KOPT-K1 (cell line): ENCODE measurements at regions not wholly inside any gene's neighbourhood (a gene's known extent, or its start where the extent isn't known, plus 50 kb on each side); places are given as distances from the start of the nearest gene placed in this dataset.

Experiments used
- H3K27ac ChIP-seq: fragments of 200-600 bp; sonication (generic); 2 replicates; pipeline ENCODE4 v1.5.1; 2016; ENCODE audit warnings: antibody characterized with exemption, mild to moderate bottlenecking, low read depth, low read length; ENCODE audit not compliant: poor library complexity, severe bottlenecking
- H3K36me3 ChIP-seq: fragments of 200-600 bp; sonication (generic); 2 replicates; pipeline ENCODE4 v1.5.1; 2017; ENCODE audit warnings: antibody characterized with exemption, mild to moderate bottlenecking, low read length, moderate library complexity; ENCODE audit not compliant: insufficient read depth
- H3K9me3 ChIP-seq: fragments of 200-600 bp; sonication (generic); 2 replicates; pipeline ENCODE4 v1.5.1; 2017; ENCODE audit warnings: antibody characterized with exemption, low read length, mild to moderate bottlenecking; ENCODE audit not compliant: insufficient read depth, poor library complexity, severe bottlenecking

DNA sequence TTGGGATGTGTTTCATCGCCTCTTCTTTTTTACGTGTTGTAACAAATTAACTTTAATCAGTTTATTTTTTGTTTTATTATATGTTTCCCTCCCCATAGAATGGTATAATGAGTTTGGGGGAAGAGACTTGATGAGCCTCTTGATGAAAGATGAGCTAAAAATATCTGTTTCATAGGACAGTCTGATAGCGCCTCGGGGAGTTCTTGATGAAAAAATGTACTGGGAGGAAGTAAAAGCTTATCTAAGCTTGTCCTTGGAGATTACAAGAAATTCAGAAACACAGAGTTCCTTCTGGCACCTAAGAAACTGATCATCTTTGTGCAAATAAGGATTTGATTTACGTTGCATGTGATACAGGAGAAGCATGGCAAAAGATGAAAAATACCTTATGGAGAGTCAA is 350.2 kb upstream of the CDH8 start:
- Histone ChIP-seq H3K36me3 (no peaks in the 10 kb centered on the region), H3K27ac (no peak overlapping the region), H3K9me3 (no peaks in the 10 kb centered on the region)

DNA sequence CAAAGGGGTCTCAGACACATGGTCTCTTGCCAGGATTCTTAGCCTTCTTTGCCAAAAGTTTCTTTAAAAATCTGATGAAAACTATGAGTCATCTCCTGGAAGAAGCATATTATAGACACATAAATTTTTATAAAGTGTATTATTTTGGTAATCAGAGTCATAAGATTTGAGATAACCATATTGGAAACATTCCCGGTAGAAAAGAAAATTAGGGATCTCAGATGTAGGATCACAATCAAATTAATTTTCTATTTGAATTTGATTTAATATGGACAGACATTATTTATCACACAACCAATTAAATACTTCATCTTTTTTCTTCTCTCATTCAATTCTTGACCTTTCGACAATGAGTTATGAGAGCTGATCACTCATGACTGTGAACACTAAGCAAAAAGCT is 347.7 kb upstream of the CDH8 start:
- H3K36me3 ChIP-seq, result no peaks in the 10 kb centered on the region
- no peak overlapping the region for H3K27ac ChIP-seq
- H3K9me3 ChIP-seq, result no peaks in the 10 kb centered on the region

DNA sequence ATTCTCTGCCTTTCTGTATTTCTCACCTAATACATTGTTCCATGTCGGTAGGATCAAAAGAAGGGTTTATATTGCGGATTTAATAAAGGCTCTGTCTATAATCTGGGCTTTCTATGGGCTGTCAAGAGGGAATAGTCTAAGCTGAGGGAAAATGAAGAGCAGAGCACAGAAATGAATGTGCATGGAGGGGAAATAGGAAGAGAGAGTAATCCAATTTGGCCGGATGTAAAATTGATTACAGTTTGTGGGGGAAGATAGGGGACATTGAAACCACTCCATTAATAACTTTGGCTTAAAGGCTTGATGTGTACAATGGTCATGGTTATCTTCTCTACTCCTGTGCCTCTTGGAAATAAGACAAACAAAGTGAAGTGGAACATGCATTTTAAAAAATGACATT is 334.2 kb upstream of the CDH8 start:
- no peaks in the 10 kb centered on the region for H3K9me3 ChIP-seq
- no peaks in the 10 kb centered on the region for H3K36me3 ChIP-seq
- no peak overlapping the region for H3K27ac ChIP-seq

DNA sequence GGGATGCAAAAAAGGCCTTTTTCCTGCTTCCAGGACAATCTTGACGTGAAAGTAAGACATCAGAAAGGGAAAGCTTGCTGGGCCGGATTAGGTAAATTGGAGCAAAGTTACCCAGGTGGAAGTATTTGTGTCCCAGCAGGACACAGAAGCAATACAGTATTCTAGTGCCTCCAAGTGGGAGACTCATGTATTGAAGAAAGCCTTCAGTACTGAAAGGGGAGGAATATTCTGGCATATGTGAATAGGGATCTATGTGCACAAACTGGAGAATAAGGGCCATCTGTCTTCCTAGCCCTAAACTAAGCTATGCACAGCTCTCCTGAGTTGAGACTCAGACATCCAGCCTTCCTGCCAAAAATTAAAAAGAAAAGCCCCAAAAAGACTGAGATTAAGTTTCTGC is 327.3 kb upstream of the CDH8 start:
- H3K36me3 ChIP-seq, result no peaks in the 10 kb centered on the region
- H3K27ac ChIP-seq, result no peak overlapping the region
- H3K9me3 ChIP-seq, result no peaks in the 10 kb centered on the region

DNA sequence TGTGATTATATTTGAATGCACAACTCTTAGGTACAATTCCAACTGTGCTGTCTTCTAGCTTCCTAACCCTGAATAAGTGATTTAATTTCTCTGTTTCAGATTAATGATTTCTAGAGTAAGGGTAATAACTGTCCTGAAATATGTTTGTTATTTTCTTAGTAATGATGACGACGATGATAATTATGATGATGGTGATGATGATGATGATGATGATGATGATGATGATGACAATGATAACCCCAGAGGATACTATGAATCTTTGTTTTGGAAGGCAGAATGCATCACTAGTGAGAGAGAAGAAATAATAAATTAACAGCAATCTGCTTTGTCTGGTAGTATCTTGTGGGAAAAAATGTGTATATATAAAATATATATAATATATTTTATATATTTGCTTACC is 317.1 kb upstream of the CDH8 start:
- Histone ChIP-seq H3K9me3 (no peaks in the 10 kb centered on the region), H3K27ac (no peak overlapping the region), H3K36me3 (no peaks in the 10 kb centered on the region)

DNA sequence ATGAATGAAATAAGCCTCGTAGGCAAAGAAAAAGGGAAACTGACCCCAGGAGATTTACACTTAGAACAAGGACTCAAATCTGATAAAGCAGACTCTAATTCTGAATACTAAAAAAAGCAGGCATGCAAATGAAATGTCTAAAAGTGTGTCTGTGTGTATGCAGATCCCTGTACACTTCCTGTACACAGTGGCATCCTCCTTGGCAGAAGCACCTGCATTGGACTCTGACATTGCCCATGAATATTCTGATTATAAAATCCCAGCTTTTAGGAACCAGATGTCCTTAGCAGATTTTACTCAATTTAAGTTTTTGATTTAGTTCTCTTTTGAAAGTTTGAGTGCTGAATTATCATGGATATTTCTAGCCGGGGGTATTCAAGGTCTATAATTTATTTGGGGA is 306.0 kb upstream of the CDH8 start:
- H3K9me3 ChIP-seq, result no peaks in the 10 kb centered on the region
- H3K27ac ChIP-seq, result no peak overlapping the region
- no peaks in the 10 kb centered on the region for H3K36me3 ChIP-seq

DNA sequence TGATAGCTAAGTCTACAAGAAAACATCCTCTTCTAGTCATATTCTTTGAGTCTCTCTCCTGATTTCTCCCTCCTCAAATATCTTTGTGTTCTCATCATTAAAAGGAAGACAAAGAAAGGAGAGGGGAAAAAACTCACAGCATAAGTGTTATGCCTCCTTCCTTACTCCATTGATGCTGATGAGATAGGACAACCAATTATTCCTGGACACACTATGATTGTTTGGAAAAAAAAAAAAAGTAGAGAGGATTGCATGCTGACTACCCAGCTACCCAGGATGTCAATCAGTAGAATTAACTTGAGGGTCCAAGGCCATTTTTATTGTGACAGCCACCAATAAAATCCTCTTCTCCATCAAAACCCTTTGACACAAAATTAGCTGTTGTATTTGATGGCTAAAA is 299.1 kb upstream of the CDH8 start:
- Histone ChIP-seq H3K27ac (no peak overlapping the region), H3K36me3 (no peaks in the 10 kb centered on the region), H3K9me3 (no peaks in the 10 kb centered on the region)

DNA sequence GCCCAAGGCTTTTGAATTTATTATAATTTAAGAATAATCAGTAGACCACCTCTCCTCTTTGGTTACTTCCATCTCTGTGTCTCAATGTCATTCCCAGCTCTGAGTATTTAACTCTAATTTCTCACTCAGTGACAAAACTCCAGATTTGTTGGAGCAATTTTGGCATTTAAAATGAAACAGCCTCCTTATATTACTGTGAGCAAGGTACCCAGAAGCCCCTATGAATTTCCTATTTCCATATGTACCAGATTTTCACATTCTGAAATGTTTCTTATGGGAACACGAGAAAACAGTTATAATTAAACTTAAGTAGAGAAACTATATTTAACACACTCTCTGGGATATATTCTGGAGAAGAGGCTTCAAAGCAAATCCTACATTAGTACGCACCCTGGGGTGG is 285.4 kb upstream of the CDH8 start:
- H3K27ac ChIP-seq, result no peak overlapping the region
- no peaks in the 10 kb centered on the region for H3K9me3 ChIP-seq
- no peaks in the 10 kb centered on the region for H3K36me3 ChIP-seq

DNA sequence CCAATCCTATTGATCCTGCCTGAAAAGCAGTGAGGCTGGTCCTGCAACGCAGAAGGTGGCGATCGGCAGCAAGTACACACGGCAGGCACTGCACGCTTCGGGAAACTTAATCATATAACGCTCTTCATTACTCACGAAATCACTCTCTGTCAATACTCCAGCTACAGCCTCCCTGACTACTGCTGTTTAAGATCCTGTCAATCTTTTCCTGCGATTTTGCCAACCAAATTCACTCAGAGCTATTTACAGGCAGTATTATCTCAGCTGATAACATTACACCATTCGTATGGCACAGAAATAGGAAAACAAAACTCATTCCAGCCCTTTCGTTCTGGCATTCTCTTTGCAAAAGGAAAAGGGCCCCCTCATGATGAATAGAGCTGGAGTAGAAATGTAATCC is 262.4 kb upstream of the CDH8 start:
- Histone ChIP-seq H3K36me3 (no peaks in the 10 kb centered on the region), H3K9me3 (no peaks in the 10 kb centered on the region), H3K27ac (no peak overlapping the region)

DNA sequence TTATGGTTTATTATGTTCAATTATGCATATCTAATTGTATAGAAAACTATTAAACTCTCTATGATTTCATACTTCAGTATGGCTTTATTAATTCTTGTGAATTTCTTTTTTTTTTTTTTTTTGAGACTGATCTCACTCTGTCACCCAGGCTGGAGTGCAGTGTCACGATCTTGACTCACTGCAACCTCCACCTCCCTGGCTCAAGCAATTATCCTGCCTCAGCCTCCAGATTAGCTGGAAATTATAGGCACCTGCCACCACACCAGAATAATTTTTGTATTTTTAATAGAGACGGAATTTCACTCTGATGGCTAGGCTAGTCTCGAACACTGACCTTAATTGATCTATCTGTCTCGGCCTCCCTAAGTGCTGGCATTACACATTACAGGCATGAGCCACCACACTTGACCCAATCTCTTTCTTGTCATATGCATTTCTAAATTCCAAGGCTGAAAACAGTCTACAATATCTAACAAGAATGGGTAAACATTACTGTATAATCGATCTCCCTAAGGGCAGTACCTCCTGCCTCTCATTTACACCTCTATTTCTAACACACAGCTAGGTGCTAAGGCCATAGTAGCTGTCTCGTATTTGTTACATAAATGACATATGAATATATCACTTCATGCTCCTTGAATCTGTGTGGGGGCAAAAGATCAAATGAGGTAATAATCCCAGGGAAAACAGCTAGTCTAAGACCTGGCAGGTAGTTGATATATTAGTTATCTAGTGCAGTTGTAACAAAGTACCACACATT is 258.2 kb upstream of the CDH8 start:
- Histone ChIP-seq H3K36me3 (no peaks in the 10 kb centered on the region), H3K27ac (no peak overlapping the region), H3K9me3 (no peaks in the 10 kb centered on the region)

DNA sequence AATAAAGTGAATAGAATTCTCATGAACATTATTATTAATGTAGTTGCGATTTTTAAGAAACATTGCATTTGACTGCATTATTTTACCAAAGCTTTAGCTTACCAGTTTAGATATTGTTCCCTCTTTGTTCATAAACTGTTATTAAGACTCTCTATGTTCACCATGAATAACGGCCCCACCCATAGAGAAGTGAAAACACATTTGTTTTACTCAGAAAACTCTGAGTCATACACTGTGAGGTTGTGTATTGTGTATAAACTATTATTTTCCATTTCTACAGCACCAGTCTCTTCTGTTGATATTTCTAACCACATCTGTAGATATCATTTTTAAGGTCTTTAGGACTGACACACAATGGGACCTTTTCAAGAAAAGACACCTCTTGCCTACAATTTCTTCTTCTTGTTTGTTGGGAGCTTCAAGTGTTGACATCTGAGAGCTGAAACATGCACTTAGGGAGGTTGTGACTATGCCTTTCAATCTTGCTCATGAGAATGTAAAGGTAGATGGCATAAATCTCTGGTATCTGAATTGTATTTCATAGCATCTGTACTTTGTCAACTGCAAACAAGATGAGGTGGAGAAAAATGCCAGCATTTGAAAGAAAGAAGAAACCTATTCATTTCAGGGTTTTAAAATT is 252.9 kb upstream of the CDH8 start:
- Histone ChIP-seq H3K9me3 (no peaks in the 10 kb centered on the region), H3K36me3 (no peaks in the 10 kb centered on the region), H3K27ac (no peak overlapping the region)

DNA sequence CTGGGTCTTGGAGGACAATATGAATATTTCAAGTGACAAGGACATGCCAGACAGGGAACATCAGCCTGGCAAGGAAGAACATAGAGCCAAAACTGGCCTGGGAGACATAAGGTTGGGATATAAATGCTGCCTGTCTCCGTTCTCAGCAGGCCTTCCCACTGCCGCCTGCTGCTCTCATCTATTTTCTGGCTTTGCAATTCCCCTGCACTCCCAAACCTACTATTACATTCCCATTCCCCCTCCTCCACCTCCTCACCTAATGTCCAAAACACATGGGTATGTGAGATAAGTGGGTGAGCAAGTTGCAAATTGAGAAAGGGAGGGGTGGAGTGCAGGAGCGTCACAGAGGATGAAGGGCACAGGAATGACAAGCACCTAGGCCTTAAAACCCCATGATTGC is 244.3 kb upstream of the CDH8 start:
- Histone ChIP-seq H3K9me3 (no peaks in the 10 kb centered on the region), H3K27ac (no peak overlapping the region), H3K36me3 (no peaks in the 10 kb centered on the region)

DNA sequence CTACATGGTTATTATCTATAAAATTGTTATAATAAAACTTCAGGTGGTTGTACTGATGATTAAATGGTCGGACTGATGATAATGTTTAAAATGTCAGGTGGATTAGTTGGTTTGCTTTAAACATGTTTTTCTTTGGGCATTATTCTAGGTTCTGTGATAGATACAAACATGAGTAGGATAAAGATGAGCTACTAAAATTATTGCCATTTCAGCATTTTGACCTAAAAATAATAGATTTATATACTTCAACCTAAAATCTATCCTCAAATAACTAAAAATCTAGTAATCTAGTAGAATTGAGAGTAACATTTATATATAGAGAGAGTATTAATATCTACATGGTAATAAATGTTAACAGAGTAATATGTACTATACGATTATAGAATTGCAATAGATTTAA is 241.7 kb upstream of the CDH8 start:
- no peak overlapping the region for H3K27ac ChIP-seq
- no peaks in the 10 kb centered on the region for H3K9me3 ChIP-seq

DNA sequence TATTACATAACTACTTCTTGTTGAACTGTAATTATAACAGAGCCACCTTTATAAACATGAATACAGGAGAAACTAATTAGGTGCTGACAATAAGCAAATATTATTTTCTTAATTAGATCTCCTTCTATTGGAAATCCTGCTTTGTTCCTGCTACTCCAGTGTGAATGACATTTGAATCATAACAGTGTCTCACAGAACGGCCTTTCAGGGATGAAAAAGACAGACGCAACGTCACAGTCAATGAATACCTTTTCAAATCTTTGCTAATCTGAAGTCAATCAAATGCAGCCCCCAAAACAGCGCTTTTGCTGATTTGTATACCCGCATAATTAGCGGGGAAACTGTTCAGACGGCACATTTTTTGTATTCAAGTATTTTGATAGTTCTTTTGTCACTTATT is 240.4 kb upstream of the CDH8 start:
- H3K36me3 ChIP-seq, result no peaks in the 10 kb centered on the region
- H3K27ac ChIP-seq, result no peak overlapping the region
- no peaks in the 10 kb centered on the region for H3K9me3 ChIP-seq

More for the DNA sequence above, 241.7 kb upstream of the CDH8 start:
- H3K36me3 ChIP-seq, result no peaks in the 10 kb centered on the region

DNA sequence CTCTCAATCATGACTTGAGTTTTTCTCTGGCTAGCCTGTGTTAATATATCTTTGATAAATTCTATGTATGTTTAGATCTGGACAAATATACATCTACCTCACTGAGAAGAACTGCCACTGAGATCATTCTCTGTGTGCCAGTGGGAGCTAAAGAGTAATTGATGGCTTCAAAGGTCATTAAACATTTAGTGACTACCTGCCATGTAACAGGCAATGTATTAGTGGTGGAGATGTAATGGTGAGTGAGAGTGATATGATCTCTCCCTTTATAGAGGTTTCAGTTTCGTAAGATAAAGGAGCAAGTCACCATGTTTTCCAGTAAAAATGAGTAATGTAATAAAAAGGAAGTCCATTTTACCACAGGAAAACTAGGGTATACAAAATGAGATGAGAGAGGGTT is 235.8 kb upstream of the CDH8 start:
- Histone ChIP-seq H3K36me3 (no peaks in the 10 kb centered on the region), H3K27ac (no peak overlapping the region), H3K9me3 (no peaks in the 10 kb centered on the region)

DNA sequence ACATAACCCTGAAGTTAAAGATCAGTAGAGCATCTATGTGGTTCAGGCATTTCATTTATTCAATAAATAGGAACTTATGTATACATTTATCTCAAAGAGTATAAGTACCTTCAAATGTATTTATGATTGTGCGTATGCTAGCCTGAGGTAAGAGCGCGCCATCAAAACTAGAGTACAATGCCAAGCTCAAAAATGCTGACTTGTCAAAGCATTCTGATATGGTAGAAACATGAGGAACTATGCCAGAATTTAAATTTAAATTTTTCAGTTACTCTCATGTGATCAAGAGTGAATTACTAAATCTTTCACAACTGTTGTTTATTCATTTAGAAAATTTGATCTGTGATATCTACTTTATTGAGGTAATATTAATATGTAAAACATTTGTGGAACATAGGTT is 225.5 kb upstream of the CDH8 start:
- Histone ChIP-seq H3K36me3 (no peaks in the 10 kb centered on the region), H3K9me3 (no peaks in the 10 kb centered on the region), H3K27ac (no peak overlapping the region)
